ENCODE measurements at regions not wholly inside any gene's neighbourhood (a gene's known extent, or its start where the extent isn't known, plus 50 kb on each side); places are given as distances from the start of the nearest gene placed in this dataset.

DNA sequence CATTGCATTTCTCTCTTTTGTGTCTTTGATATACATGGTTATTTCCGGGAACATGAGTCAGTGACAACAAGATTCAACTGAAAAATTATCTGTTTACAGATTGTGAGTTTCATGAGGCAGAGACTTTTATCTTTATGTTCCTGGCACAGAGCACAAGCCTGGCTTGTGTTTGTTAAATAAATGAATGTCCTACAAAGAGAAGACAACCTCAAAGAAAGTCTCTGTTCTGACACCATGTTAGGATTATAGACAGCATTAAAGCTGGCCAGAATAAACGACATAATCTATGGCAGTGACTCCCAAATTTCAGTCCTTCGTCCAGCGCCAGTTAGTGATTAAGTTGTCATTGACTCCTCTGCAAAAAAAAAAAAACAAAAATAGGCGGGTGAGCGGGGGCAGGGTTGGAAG is 97.4 kb upstream of the DNAJC10 start (continued):
- TF ChIP-seq, protein P1, sequence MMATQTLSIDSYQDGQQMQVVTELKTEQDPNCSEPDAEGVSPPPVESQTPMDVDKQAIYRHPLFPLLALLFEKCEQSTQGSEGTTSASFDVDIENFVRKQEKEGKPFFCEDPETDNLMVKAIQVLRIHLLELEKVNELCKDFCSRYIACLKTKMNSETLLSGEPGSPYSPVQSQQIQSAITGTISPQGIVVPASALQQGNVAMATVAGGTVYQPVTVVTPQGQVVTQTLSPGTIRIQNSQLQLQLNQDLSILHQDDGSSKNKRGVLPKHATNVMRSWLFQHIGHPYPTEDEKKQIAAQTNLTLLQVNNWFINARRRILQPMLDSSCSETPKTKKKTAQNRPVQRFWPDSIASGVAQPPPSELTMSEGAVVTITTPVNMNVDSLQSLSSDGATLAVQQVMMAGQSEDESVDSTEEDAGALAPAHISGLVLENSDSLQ (IDR thresholded peaks at IDR 0.05) = no peak

GRCh38 chr2:182619276-182619675 is 96.8 kb upstream of the DNAJC10 start:
- Histone ChIP-seq H3K4me2 (ENCODE audit: control insufficient read depth, insufficient read depth) (no peak overlapping the region), H4K20me1 (ENCODE audit: control insufficient read depth, insufficient read depth) (no peaks in the 10 kb centered on the region), H3K4me3 (no peak overlapping the region), H3K27ac (ENCODE audit: control insufficient read depth, insufficient read depth) (no peak overlapping the region), H2AFZ (ENCODE audit: control insufficient read depth, low read depth, low read length) (no peak overlapping the region), H3K27me3 (replicated peaks in 1 of 2; ENCODE audit: control insufficient read depth in 2 of 2, insufficient read depth in 2 of 2, low read length in 1 of 2) (no peaks in the 10 kb centered on the region; a peak in 2 of 4 replicates), H3K79me2 (ENCODE audit: control insufficient read depth, insufficient read depth, low read length) (no peaks in the 10 kb centered on the region), H3K9ac (ENCODE audit: control insufficient read depth, insufficient read depth, low read length) (no peak overlapping the region), H3K4me1 (ENCODE audit: control insufficient read depth, insufficient read depth, low read length) (no peaks in the 10 kb centered on the region), H3K36me3 (ENCODE audit: control insufficient read depth in 2 of 2, insufficient read depth in 2 of 2, low read length in 1 of 2) (no peaks in the 10 kb centered on the region), H3K9me3 (replicated peaks; ENCODE audit: control insufficient read depth, insufficient read depth, low read length) (no peaks in the 10 kb centered on the region)
- FAIRE-seq (no peak), DNase-seq (ENCODE audit: low read depth, low spot score) (no peak), ATAC-seq (no peak)
- SMC1A ChIA-PET (ENCODE audit: uncharacterized antibody, unreplicated experiment) = interaction anchor here (1.6 kb wide), 1 partner anchor 9 kb away, joined by 4 read pairs; no protein-coding TSS in a partner anchor
- CTCF ChIA-PET = no interaction called here
- intact Hi-C loops (cut with micrococcal nuclease; ENCODE audit: unreplicated experiment) (no loop called here), in situ Hi-C loops (cut with MboI) (no loop called here)
- POLR2A ChIA-PET = no interaction called here
- no TSS peak for BruUV-seq (replicated peaks)
- 13% methylated on average over 2 of the region's 2 CpGs for WGBS (ENCODE audit: insufficient coverage, insufficient replicate concordance, low lambda C conversion rate, missing lambda C conversion rate)
- RAD21 ChIA-PET (ENCODE audit: unreplicated experiment) = no interaction called here
- TF ChIP-seq HDAC6 (IDR thresholded peaks at IDR 0.05; ENCODE audit: unreplicated experiment) (no peak), PAX5 (IDR thresholded peaks at IDR 0.05; ENCODE audit: borderline replicate concordance, low read depth, low read length) (no peak), ZBTB4 (CRISPR knock-in tag; IDR thresholded peaks at IDR 0.05) (no peak), SMC3 (IDR thresholded peaks at IDR 0.05; ENCODE audit: borderline replicate concordance, low read length) (no peak), SIX5 (IDR thresholded peaks at IDR 0.05; ENCODE audit: low read depth, low read length, severe bottlenecking) (no peak), RB1 (IDR thresholded peaks at IDR 0.05; ENCODE audit: borderline replicate concordance) (no peak), RUNX3 (IDR thresholded peaks at IDR 0.05; ENCODE audit: low read length) (no peak), CREM (IDR thresholded peaks at IDR 0.05; ENCODE audit: low read depth) (no peak), ATF2 (IDR thresholded peaks at IDR 0.05; ENCODE audit: low read length) (no peak), MEF2B (IDR thresholded peaks at IDR 0.05; ENCODE audit: partially characterized antibody, poor library complexity, severe bottlenecking) (no peak), ZZZ3 (IDR thresholded peaks at IDR 0.05; ENCODE audit: control insufficient read depth, insufficient read length, low read depth) (no peak), SREBF1 (IDR thresholded peaks at IDR 0.05; ENCODE audit: low read length) (no peak), IKZF1 (conservative IDR thresholded peaks at IDR 0.05) (no peak), POLR2AphosphoS2 (IDR thresholded peaks at IDR 0.05; ENCODE audit: low read depth, low read length) (no peak), IKZF2 (IDR thresholded peaks at IDR 0.05) (no peak)
- TF ChIP-seq, protein P2, sequence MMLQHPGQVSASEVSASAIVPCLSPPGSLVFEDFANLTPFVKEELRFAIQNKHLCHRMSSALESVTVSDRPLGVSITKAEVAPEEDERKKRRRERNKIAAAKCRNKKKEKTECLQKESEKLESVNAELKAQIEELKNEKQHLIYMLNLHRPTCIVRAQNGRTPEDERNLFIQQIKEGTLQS (IDR thresholded peaks at IDR 0.05; ENCODE audit: borderline replicate concordance, extremely low read depth, low read depth, low read length) = no peak

Data from GM12878 (cell line).